Smooth muscle cell (in vitro differentiated cells): ENCODE measurements at regions not wholly inside any gene's neighbourhood (a gene's known extent, or its start where the extent isn't known, plus 50 kb on each side); places are given as distances from the start of the nearest gene placed in this dataset.

Experiments
- DNase-seq: peaks from one replicate; lab custom pipeline; 2025; ENCODE audit not compliant: unreplicated experiment; lab: John Stamatoyannopoulos, UW
- H2AFZ ChIP-seq: fragments of 200-600 bp; sonication (generic); 2 replicates; pipeline ENCODE4 v1.6.0; 2016; ENCODE audit warnings: antibody characterized with exemption, low read depth, mild to moderate bottlenecking
- H3F3A ChIP-seq: fragments of 200-600 bp; sonication (generic); 2 replicates; pipeline ENCODE4 v1.6.0; 2017; ENCODE audit warnings: antibody characterized with exemption, low read depth
- H3K27ac ChIP-seq: fragments of 200-600 bp; sonication (generic); 2 replicates; pipeline ENCODE4 v1.5.1; 2016; ENCODE audit warnings: low read depth, mild to moderate bottlenecking
- H3K27me3 ChIP-seq: fragments of 200-600 bp; sonication (generic); 2 replicates; pipeline ENCODE4 v1.6.1; 2016; ENCODE audit warnings: low read depth, mild to moderate bottlenecking
- H3K36me3 ChIP-seq: fragments of 200-600 bp; sonication (generic); 2 replicates; pipeline ENCODE4 v1.5.1; 2016; ENCODE audit warnings: low read depth
- H3K4me1 ChIP-seq: fragments of 200-600 bp; sonication (generic); 2 replicates; pipeline ENCODE4 v1.5.1; 2016; ENCODE audit warnings: low read depth
- H3K4me2 ChIP-seq: fragments of 200-600 bp; sonication (generic); 2 replicates; pipeline ENCODE4 v1.6.0; 2016; ENCODE audit warnings: mild to moderate bottlenecking
- H3K4me3 ChIP-seq: fragments of 200-600 bp; sonication (generic); 2 replicates; pipeline ENCODE4 v1.5.1; 2016; ENCODE audit warnings: mild to moderate bottlenecking
- H3K79me2 ChIP-seq: fragments of 200-600 bp; sonication (generic); 2 replicates; pipeline ENCODE4 v1.6.0; 2016; ENCODE audit warnings: low read depth, mild to moderate bottlenecking
- H3K9ac ChIP-seq: fragments of 200-600 bp; sonication (generic); 2 replicates; pipeline ENCODE4 v1.6.0; 2016; ENCODE audit warnings: low read depth
- H3K9me3 ChIP-seq: fragments of 200-600 bp; sonication (generic); replicated peaks from 2 replicates; pipeline ENCODE4 v1.5.1; 2016; ENCODE audit warnings: low read depth
- H4K20me1 ChIP-seq: fragments of 200-600 bp; sonication (generic); 2 replicates; pipeline ENCODE4 v1.6.0; 2016; ENCODE audit warnings: low read depth
- WGBS: methylation state at CpG from one replicate; pipeline ENCODE4 v1.1.7; 2016; ENCODE audit warnings: low lambda C conversion rate; 5-methylcytosine and 5-hydroxymethylcytosine counted together
- TF ChIP-seq, protein P1 (sequence below): fragments of 200-600 bp; sonication (generic); IDR thresholded peaks from 2 replicates; pipeline ENCODE4 v1.5.1; 2017; ENCODE audit warnings: borderline replicate concordance, mild to moderate bottlenecking, antibody characterized with exemption; ENCODE audit not compliant: insufficient read depth, poor library complexity, severe bottlenecking

DNA sequence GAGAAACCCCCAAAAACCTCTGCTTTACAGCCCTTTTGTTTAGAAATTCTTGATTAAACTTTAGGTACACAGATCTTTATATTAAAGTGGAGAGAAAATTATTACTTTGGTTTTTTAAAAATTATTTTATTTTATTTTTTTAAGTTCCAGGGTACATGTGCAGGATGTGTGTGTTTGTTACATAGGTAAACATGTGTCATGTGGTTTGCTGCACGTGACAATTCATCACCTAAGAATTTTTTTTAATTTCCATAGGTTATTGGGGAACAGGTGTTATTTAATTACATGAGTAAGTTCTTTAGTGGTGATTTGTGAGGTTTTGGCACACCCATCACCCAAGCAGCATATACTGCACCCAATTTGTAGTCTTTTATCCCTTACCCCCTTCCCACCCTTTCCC, 581.7 kb downstream of the CSNK1G3 start:
- no peaks in the 10 kb centered on the region for H3F3A ChIP-seq
- WGBS: 90% methylated on average over 1 of the region's 1 CpG
- peaks cover 6% of the 10 kb centered on the region for H3K4me1 ChIP-seq

DNA sequence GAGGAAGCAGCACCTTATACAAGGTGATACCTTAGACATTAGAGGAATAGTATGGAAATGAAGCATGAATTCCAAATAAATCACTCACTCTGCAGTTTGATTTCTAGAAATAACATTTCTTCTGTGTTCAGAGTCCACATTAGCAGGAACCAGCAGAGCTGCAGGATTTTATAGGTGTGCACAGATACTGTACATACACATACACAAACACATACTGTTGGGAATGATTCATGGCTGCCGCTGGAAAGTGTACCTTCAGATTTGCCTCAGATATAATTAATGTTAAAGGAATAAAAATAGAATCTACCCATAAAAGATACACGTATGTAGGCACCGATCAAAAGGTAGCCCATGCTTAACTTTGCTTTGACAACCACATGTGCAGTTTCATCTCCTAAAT, 578.1 kb downstream of the CSNK1G3 start:
- Histone ChIP-seq H3K4me2 (no peak overlapping the region), H3K27me3 (no peaks in the 10 kb centered on the region), H3K27ac (no peak overlapping the region), H2AFZ (no peak overlapping the region), H3K36me3 (no peaks in the 10 kb centered on the region), H3K4me3 (no peak overlapping the region), H3F3A (no peaks in the 10 kb centered on the region), H3K9me3 (no peaks in the 10 kb centered on the region), H3K79me2 (no peaks in the 10 kb centered on the region), H3K9ac (no peak overlapping the region), H3K4me1 (peaks cover 14% of the 10 kb centered on the region), H4K20me1 (no peaks in the 10 kb centered on the region)
- DNase-seq: no peak
- WGBS: 100% methylated on average over 3 of the region's 3 CpGs
- TF ChIP-seq, protein P1, sequence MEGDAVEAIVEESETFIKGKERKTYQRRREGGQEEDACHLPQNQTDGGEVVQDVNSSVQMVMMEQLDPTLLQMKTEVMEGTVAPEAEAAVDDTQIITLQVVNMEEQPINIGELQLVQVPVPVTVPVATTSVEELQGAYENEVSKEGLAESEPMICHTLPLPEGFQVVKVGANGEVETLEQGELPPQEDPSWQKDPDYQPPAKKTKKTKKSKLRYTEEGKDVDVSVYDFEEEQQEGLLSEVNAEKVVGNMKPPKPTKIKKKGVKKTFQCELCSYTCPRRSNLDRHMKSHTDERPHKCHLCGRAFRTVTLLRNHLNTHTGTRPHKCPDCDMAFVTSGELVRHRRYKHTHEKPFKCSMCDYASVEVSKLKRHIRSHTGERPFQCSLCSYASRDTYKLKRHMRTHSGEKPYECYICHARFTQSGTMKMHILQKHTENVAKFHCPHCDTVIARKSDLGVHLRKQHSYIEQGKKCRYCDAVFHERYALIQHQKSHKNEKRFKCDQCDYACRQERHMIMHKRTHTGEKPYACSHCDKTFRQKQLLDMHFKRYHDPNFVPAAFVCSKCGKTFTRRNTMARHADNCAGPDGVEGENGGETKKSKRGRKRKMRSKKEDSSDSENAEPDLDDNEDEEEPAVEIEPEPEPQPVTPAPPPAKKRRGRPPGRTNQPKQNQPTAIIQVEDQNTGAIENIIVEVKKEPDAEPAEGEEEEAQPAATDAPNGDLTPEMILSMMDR: no peak

More for the DNA sequence above, 581.7 kb downstream of the CSNK1G3 start:
- no peaks in the 10 kb centered on the region for H3K27me3 ChIP-seq
- H3K79me2 ChIP-seq: no peaks in the 10 kb centered on the region
- no peak overlapping the region for H3K9ac ChIP-seq
- no peaks in the 10 kb centered on the region for H3K9me3 ChIP-seq
- TF ChIP-seq, protein P1: no peak
- H3K36me3 ChIP-seq: no peaks in the 10 kb centered on the region
- H3K4me2 ChIP-seq: no peak overlapping the region
- H3K4me3 ChIP-seq: no peak overlapping the region
- no peak overlapping the region for H2AFZ ChIP-seq
- no peaks in the 10 kb centered on the region for H4K20me1 ChIP-seq
- DNase-seq: no peak
- H3K27ac ChIP-seq: no peak overlapping the region

DNA sequence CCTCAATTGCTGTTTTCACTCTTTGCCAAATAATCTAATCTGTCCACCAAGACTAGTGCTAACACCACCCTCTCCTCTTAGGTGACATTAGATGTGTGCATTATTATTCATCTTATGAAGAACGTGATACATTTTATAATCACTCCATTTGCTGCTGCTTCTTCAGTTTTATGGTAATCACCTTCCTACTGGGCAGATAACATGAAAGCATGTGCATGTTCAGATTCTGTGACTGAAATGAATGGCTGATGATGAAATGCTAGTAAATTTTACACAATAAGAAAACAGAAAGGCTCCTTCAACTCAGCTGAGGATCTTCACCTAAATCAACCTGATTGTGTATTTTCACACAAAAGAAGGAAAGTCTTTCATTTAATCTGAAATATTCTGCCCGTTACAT, 577.6 kb downstream of the CSNK1G3 start:
- H3K9ac ChIP-seq: no peak overlapping the region
- no peak overlapping the region for H3K27ac ChIP-seq
- TF ChIP-seq, protein P1: no peak
- no peaks in the 10 kb centered on the region for H3K27me3 ChIP-seq
- no peaks in the 10 kb centered on the region for H4K20me1 ChIP-seq
- H3K4me1 ChIP-seq: peaks cover 14% of the 10 kb centered on the region
- 38% methylated on average over 2 of the region's 2 CpGs for WGBS
- no peaks in the 10 kb centered on the region for H3K79me2 ChIP-seq
- H3F3A ChIP-seq: no peaks in the 10 kb centered on the region
- no peak overlapping the region for H3K4me3 ChIP-seq
- H3K9me3 ChIP-seq: no peaks in the 10 kb centered on the region
- DNase-seq: no peak
- no peak overlapping the region for H2AFZ ChIP-seq
- no peaks in the 10 kb centered on the region for H3K36me3 ChIP-seq
- H3K4me2 ChIP-seq: no peak overlapping the region

DNA sequence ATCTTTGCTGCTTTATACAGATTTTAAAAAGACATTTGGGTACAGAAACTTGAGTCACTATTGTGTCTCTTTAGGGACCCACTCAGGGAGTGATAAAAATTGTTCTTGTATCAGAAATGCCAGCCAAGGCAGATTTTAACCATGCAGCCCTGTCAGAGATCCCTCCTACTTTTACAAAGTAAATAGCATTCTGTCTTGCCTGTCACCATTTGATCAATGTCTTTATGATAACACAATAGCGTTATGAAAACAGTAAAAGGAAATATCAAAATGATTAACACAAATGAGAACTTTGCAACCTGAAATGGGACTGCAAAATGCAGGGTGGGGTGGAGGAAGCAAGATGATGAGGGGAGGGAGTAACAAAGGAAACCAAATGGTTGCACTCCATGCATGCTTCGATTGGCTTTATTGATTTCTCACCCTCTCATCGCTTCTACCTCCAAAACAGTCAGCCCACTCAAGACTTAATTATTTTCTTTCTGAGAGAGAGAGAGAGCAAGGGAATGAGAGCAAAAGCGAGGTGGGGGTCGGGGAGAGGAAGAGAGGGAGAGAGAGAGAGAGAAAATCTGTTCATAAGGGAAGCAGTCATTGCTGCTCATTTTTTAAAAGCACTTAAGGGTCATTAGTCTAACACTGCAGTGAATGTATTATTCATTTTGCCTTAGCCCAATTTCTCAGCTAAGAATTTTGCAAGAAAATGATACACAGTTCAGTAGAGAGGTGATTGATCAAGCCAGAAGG, 576.5 kb downstream of the CSNK1G3 start:
- H3K36me3 ChIP-seq: no peaks in the 10 kb centered on the region
- H2AFZ ChIP-seq: no peak overlapping the region
- DNase-seq: no peak
- H3K27me3 ChIP-seq: no peaks in the 10 kb centered on the region
- no peak overlapping the region for H3K27ac ChIP-seq
- no peaks in the 10 kb centered on the region for H3K79me2 ChIP-seq
- H3K9me3 ChIP-seq: no peaks in the 10 kb centered on the region
- H3K9ac ChIP-seq: no peak overlapping the region
- H3K4me3 ChIP-seq: no peak overlapping the region
- TF ChIP-seq, protein P1: no peak
- 70% methylated on average over 5 of the region's 5 CpGs for WGBS
- no peaks in the 10 kb centered on the region for H4K20me1 ChIP-seq
- H3K4me2 ChIP-seq: no peak overlapping the region
- peaks cover 14% of the 10 kb centered on the region for H3K4me1 ChIP-seq
- no peaks in the 10 kb centered on the region for H3F3A ChIP-seq
